Astrocyte of the spinal cord (primary cell): ENCODE measurements at regions not wholly inside any gene's neighbourhood (a gene's known extent, or its start where the extent isn't known, plus 50 kb on each side); places are given as distances from the start of the nearest gene placed in this dataset.
A peak's percentile ranks its signal among the peaks of the same experiment; 100 is the strongest.

ENCODE experiments used
- DNase-seq: peaks from one replicate; pipeline ENCODE4 v3.0.0; 2011; ENCODE audit warnings: low read depth, low spot score
- H3K4me3 ChIP-seq: 2 replicates; pipeline ENCODE4 v1.5.1; 2011; ENCODE audit warnings: low read depth, mild to moderate bottlenecking, low read length, moderate library complexity
- CTCF ChIP-seq: IDR thresholded peaks from 2 replicates; pipeline ENCODE4 v1.5.1; 2012; ENCODE audit warnings: low read depth, mild to moderate bottlenecking, low read length, inconsistent platforms
- in situ Hi-C: cut with HindIII; loops from 2 replicates; pipeline ENCODE4 v1.10.0; 2017; ENCODE audit warnings: low sequenced_read_pairs

GRCh38 chr13:63514886-63515285, 2099.2 kb upstream of the PCDH20 start:
- in situ Hi-C loops: no loop called here
- no peak overlapping the region for H3K4me3 ChIP-seq

GRCh38 chr13:63512095-63512494, 2096.4 kb upstream of the PCDH20 start:
- H3K4me3 ChIP-seq: no peak overlapping the region
- in situ Hi-C loops: no loop called here
- TF ChIP-seq CTCF: no peak
- DNase-seq: no peak

More at GRCh38 chr13:63514886-63515285, 2099.2 kb upstream of the PCDH20 start:
- no peak for DNase-seq
- no peak for TF ChIP-seq CTCF

GRCh38 chr13:63501702-63502101, 2086.1 kb upstream of the PCDH20 start:
- TF ChIP-seq CTCF: no peak
- in situ Hi-C loops: no loop called here
- peak; percentile 37 for DNase-seq
- H3K4me3 ChIP-seq: no peak overlapping the region

- in situ Hi-C loops: no loop called here
- no peak overlapping the region for H3K4me3 ChIP-seq
- DNase-seq: no peak
- TF ChIP-seq CTCF: no peak
These were observed 2082.0 kb upstream of the PCDH20 start for GRCh38 chr13:63497601-63498000.

GRCh38 chr13:63492604-63493003, 2077.0 kb upstream of the PCDH20 start:
- no peak for DNase-seq
- no peak overlapping the region for H3K4me3 ChIP-seq
- in situ Hi-C loops: no loop called here
- no peak for TF ChIP-seq CTCF

- TF ChIP-seq CTCF: no peak
- no peak for DNase-seq
- in situ Hi-C loops: no loop called here
- H3K4me3 ChIP-seq: no peak overlapping the region
These were observed 2074.5 kb upstream of the PCDH20 start for GRCh38 chr13:63490149-63490548.

- no peak overlapping the region for H3K4me3 ChIP-seq
- in situ Hi-C loops: no loop called here
- DNase-seq: peak; percentile 13
- TF ChIP-seq CTCF: no peak
These were observed 2065.7 kb upstream of the PCDH20 start for GRCh38 chr13:63481334-63481733.
